Cardiac fibroblast (primary cell): ENCODE measurements at regions not wholly inside any gene's neighbourhood (a gene's known extent, or its start where the extent isn't known, plus 50 kb on each side); places are given as distances from the start of the nearest gene placed in this dataset.
"Not testable (repeated sequence)": the region's sequence is repeated elsewhere in the genome, so short reads cannot be mapped to it uniquely, and the experiment has no call there.

Experiments
- DNase-seq, 2 donors: peaks; one replicate each; pipeline versions ENCODE4 v3.0.0 to v3.0.0-alpha.2; 2010; ENCODE audit warnings: low read depth in 2 of 2
- H3K4me3 ChIP-seq, 2 donors: replicated peaks in 1 of 2; 1 replicate in 1 of 2; 2 replicates in 1 of 2; pipeline ENCODE4 v1.5.1; 2011; ENCODE audit warnings: low read depth in 2 of 2, low read length in 2 of 2, mild to moderate bottlenecking in 2 of 2, moderate library complexity in 1 of 2
- CTCF ChIP-seq: IDR thresholded peaks from one replicate; pipeline ENCODE4 v1.5.1; 2011; ENCODE audit warnings: low read depth, mild to moderate bottlenecking, low read length, inconsistent platforms

GRCh38 chr1:220966881-220967611 lies 87.8 kb downstream of the HLX start:
- no peak for DNase-seq
- no peak for TF ChIP-seq CTCF
- H3K4me3 ChIP-seq = no peak overlapping the region

GRCh38 chr1:220967911-220968310 lies 88.7 kb downstream of the HLX start:
- H3K4me3 ChIP-seq = no peak overlapping the region
- DNase-seq = no peak
- TF ChIP-seq CTCF = no peak

- not testable (repeated sequence) for DNase-seq, H3K4me3 ChIP-seq
Measured at GRCh38 chr1:220969281-220969680, 90.0 kb downstream of the HLX start.

GRCh38 chr1:220970311-220970710 lies 91.1 kb downstream of the HLX start:
- H3K4me3 ChIP-seq = no peak overlapping the region
- peak; percentile 45 to 61 for DNase-seq
- TF ChIP-seq CTCF = no peak

GRCh38 chr1:220971221-220971620 lies 92.0 kb downstream of the HLX start:
- no peak for DNase-seq
- no peak for TF ChIP-seq CTCF
- H3K4me3 ChIP-seq = no peak overlapping the region

GRCh38 chr1:220974431-220974830 lies 95.2 kb downstream of the HLX start:
- DNase-seq = no peak
- TF ChIP-seq CTCF = no peak
- no peak overlapping the region for H3K4me3 ChIP-seq

GRCh38 chr1:220976390-220976789 lies 97.1 kb downstream of the HLX start:
- TF ChIP-seq CTCF = no peak
- no peak for DNase-seq
- H3K4me3 ChIP-seq = no peak overlapping the region
